H9 (cell line): ENCODE measurements at regions not wholly inside any gene's neighbourhood (a gene's known extent, or its start where the extent isn't known, plus 50 kb on each side); places are given as distances from the start of the nearest gene placed in this dataset.

ENCODE experiments used
- DNase-seq: peaks from one replicate; pipeline ENCODE4 v3.0.0-alpha.2; 2017
- H2AFZ ChIP-seq: one replicate; pipeline ENCODE4 v1.6.1; 2013; ENCODE audit warnings: mild to moderate bottlenecking, low read length, control low read depth, moderate library complexity
- H2AK5ac ChIP-seq: 2 replicates; pipeline ENCODE4 v1.6.1; 2013; ENCODE audit warnings: low read length, control low read depth, mixed read lengths; ENCODE audit not compliant: insufficient read length
- H2BK120ac ChIP-seq: one replicate; pipeline ENCODE4 v1.6.1; 2013; ENCODE audit warnings: low read depth, mild to moderate bottlenecking, low read length, control low read depth, inconsistent platforms; ENCODE audit not compliant: poor library complexity, severe bottlenecking
- H2BK12ac ChIP-seq: 2 replicates; pipeline ENCODE4 v1.6.1; 2013; ENCODE audit warnings: low read length, control low read depth, mixed read lengths, low read depth; ENCODE audit not compliant: insufficient read length
- H2BK15ac ChIP-seq: 2 replicates; pipeline ENCODE4 v1.6.1; 2013; ENCODE audit warnings: low read depth, low read length, control low read depth
- H2BK20ac ChIP-seq: one replicate; pipeline ENCODE4 v1.6.1; 2013; ENCODE audit warnings: low read depth, mild to moderate bottlenecking, low read length, control low read depth, inconsistent platforms; ENCODE audit not compliant: poor library complexity, severe bottlenecking
- H2BK5ac ChIP-seq: 2 replicates; pipeline ENCODE4 v1.6.1; 2013; ENCODE audit warnings: low read length, control low read depth, mixed read lengths; ENCODE audit not compliant: insufficient read length
- H3K14ac ChIP-seq: 2 replicates; pipeline ENCODE4 v1.6.1; 2013; ENCODE audit warnings: low read length, control low read depth; ENCODE audit not compliant: insufficient read depth
- H3K18ac ChIP-seq: 2 replicates; pipeline ENCODE4 v1.6.1; 2013; ENCODE audit warnings: low read depth, mild to moderate bottlenecking, mixed read lengths, low read length, control low read depth; ENCODE audit not compliant: insufficient read length
- H3K23ac ChIP-seq: 2 replicates; pipeline ENCODE4 v1.6.1; 2013; ENCODE audit warnings: low read length, control low read depth, mixed read lengths, low read depth; ENCODE audit not compliant: insufficient read length
- H3K23me2 ChIP-seq: 2 replicates; pipeline ENCODE4 v1.6.1; 2013; ENCODE audit warnings: low read depth, mild to moderate bottlenecking, mixed read lengths, low read length, control low read depth; ENCODE audit not compliant: insufficient read length, poor library complexity, severe bottlenecking
- H3K27ac ChIP-seq: 2 replicates; pipeline ENCODE4 v1.5.1; 2013; ENCODE audit warnings: low read length, control low read depth, mixed read lengths, low read depth; ENCODE audit not compliant: insufficient read length
- H3K27me3 ChIP-seq: 2 replicates; pipeline ENCODE4 v1.6.1; 2013; ENCODE audit warnings: low read length, control low read depth, inconsistent platforms; ENCODE audit not compliant: insufficient read depth
- H3K4ac ChIP-seq: 2 replicates; pipeline ENCODE4 v1.6.1; 2013; ENCODE audit warnings: low read depth, mild to moderate bottlenecking, control low read depth, inconsistent platforms, low read length, moderate library complexity
- H3K4me1 ChIP-seq: 2 replicates; pipeline ENCODE4 v1.6.1; 2013; ENCODE audit warnings: low read length, control low read depth, inconsistent platforms; ENCODE audit not compliant: insufficient read depth
- H3K4me2 ChIP-seq: 2 replicates; pipeline ENCODE4 v1.6.1; 2013; ENCODE audit warnings: low read length, control low read depth, mixed read lengths; ENCODE audit not compliant: insufficient read length, insufficient read depth
- H3K56ac ChIP-seq: 2 replicates; pipeline ENCODE4 v1.6.1; 2013; ENCODE audit warnings: low read depth, mild to moderate bottlenecking, mixed read lengths, low read length, control low read depth; ENCODE audit not compliant: insufficient read length
- H3K79me1 ChIP-seq: 2 replicates; pipeline ENCODE4 v1.6.1; 2013; ENCODE audit warnings: low read depth, mild to moderate bottlenecking, moderate library complexity, low read length, control low read depth, inconsistent platforms; ENCODE audit not compliant: insufficient read depth, poor library complexity, severe bottlenecking
- H3K79me2 ChIP-seq: 2 replicates; pipeline ENCODE4 v1.6.1; 2013; ENCODE audit warnings: low read length, control low read depth, inconsistent platforms; ENCODE audit not compliant: insufficient read depth
- H3K9ac ChIP-seq: 2 replicates; pipeline ENCODE4 v1.6.1; 2013; ENCODE audit warnings: low read length, control low read depth, mixed read lengths; ENCODE audit not compliant: insufficient read length; ENCODE audit errors: extremely low read depth
- H3K9me3 ChIP-seq: one replicate; pipeline ENCODE4 v1.6.1; 2013; ENCODE audit warnings: low read depth, low read length, inconsistent platforms; ENCODE audit not compliant: control insufficient read depth
- H3T11ph ChIP-seq: one replicate; pipeline ENCODE4 v1.6.1; 2013; ENCODE audit warnings: mild to moderate bottlenecking, low read length, control low read depth, inconsistent platforms
- H4K20me1 ChIP-seq: one replicate; pipeline ENCODE4 v1.6.1; 2013; ENCODE audit not compliant: control insufficient read depth, insufficient read length, insufficient read depth
- H4K5ac ChIP-seq: 2 replicates; pipeline ENCODE4 v1.6.1; 2013; ENCODE audit warnings: low read depth, mild to moderate bottlenecking, mixed read lengths, low read length, control low read depth; ENCODE audit not compliant: insufficient read length
- H4K8ac ChIP-seq: replicated peaks from 2 replicates; pipeline ENCODE4 v1.6.1; 2013; ENCODE audit warnings: low read length, control low read depth, mixed read lengths, low read depth; ENCODE audit not compliant: insufficient read length
- H4K91ac ChIP-seq: 2 replicates; pipeline ENCODE4 v1.6.1; 2013; ENCODE audit warnings: low read depth, mild to moderate bottlenecking, moderate library complexity, mixed read lengths, low read length, control low read depth; ENCODE audit not compliant: insufficient read length
- H3K27ac Mint-ChIP-seq, 3 experiments: 2 replicates in 2 of 3; 3 replicates in 1 of 3; pipeline ENCODE4 v1.8.0; 2020 to 2021; ENCODE audit warnings: mixed read lengths in 3 of 3, mild to moderate bottlenecking in 1 of 3, moderate library complexity in 1 of 3
- H3K27me3 Mint-ChIP-seq: 2 replicates; pipeline ENCODE4 v1.8.0; 2021; ENCODE audit warnings: low read depth, mild to moderate bottlenecking, moderate library complexity, mixed read lengths
- H3K36me3 Mint-ChIP-seq, 3 experiments: 2 replicates in 2 of 3; 3 replicates in 1 of 3; pipeline ENCODE4 v1.8.0; 2020 to 2021; ENCODE audit warnings: low read depth in 3 of 3, mixed read lengths in 3 of 3; ENCODE audit not compliant: insufficient read depth in 1 of 3
- H3K4me1 Mint-ChIP-seq, 2 experiments: 2 replicates each; pipeline ENCODE4 v1.8.0; 2020; ENCODE audit warnings: mixed read lengths in 2 of 2
- H3K4me3 Mint-ChIP-seq, 2 experiments: 2 replicates in 1 of 2; 3 replicates in 1 of 2; pipeline ENCODE4 v1.8.0; 2020 to 2021; ENCODE audit warnings: mild to moderate bottlenecking in 2 of 2, mixed read lengths in 2 of 2, moderate library complexity in 1 of 2
- H3K9me3 Mint-ChIP-seq, 2 experiments: 2 replicates in 1 of 2; 3 replicates in 1 of 2; pipeline ENCODE4 v1.8.0; 2020; ENCODE audit warnings: mild to moderate bottlenecking in 2 of 2, mixed read lengths in 2 of 2, moderate library complexity in 1 of 2
- CTCF ChIP-seq: fragments of 200-600 bp; sonication (generic); conservative IDR thresholded peaks from 3 replicates; pipeline ENCODE4 v1.8.0; 2021; ENCODE audit warnings: antibody characterized with exemption, mild to moderate bottlenecking
- WGBS: extraction: QIAGEN DNeasy Blood & Tissue Kit; methylation state at CpG from one replicate; pipeline ENCODE4 v1.1.7; 2013; ENCODE audit warnings: missing lambda C conversion rate, low lambda C conversion rate, mixed read lengths; ENCODE audit not compliant: insufficient read length; ENCODE audit errors: extremely low coverage; 5-methylcytosine and 5-hydroxymethylcytosine counted together

DNA sequence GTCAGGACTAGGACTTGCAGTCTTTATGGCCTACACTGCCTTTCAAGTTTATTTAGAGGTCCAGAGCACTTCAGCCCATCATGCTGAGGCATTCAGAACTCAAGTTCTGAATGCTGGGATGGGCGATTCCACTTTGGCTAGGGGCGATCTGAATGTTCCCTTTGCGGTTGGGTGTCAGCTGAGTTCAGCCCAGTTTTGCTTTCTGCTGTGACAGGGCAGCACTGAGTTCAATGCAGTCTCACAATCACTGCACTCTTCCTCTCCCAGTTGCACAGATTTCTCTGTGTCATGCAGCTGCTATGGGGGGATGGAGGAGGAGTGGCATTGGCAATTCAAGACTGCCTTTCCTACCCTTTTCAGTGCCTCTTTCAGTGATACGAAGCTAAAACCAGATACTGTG lies 1232.0 kb upstream of the FAM98A start:
- Histone ChIP-seq H3K4ac (no peak overlapping the region), H3K23me2 (no peaks in the 10 kb centered on the region)

More for the DNA sequence above, 1232.0 kb upstream of the FAM98A start:
- no peaks in the 10 kb centered on the region for H3K36me3 Mint-ChIP-seq
- no peak overlapping the region for H3K4me3 Mint-ChIP-seq
- Histone ChIP-seq H4K20me1 (no peaks in the 10 kb centered on the region), H2BK20ac (no peak overlapping the region), H2BK5ac (no peak overlapping the region), H3K4me2 (no peak overlapping the region), H2BK15ac (no peak overlapping the region), H2AK5ac (no peak overlapping the region), H3K27me3 (no peaks in the 10 kb centered on the region), H4K8ac (no peak overlapping the region), H3K9ac (no peak overlapping the region), H3K23ac (no peak overlapping the region), H4K91ac (no peak overlapping the region), H3K27ac (no peak overlapping the region), H2BK120ac (no peak overlapping the region), H3K9me3 (no peaks in the 10 kb centered on the region), H2BK12ac (no peak overlapping the region), H3K4me1 (peaks cover 3% of the 10 kb centered on the region; the same call in 1 of the 2 replicates), H3K14ac (no peak overlapping the region; the same call in 1 of the 2 replicates), H3K18ac (no peak overlapping the region), H3K56ac (no peak overlapping the region), H3K79me2 (no peaks in the 10 kb centered on the region), H2AFZ (peak overlapping the region; percentile 65), H3T11ph (no peak overlapping the region), H4K5ac (no peak overlapping the region), H3K79me1 (no peaks in the 10 kb centered on the region)
- WGBS, result no CpG with 5 or more reads among the region's 4 CpGs
- H3K27me3 Mint-ChIP-seq, result no peaks in the 10 kb centered on the region
- peaks cover 4 to 11% of the 10 kb centered on the region in 2 experiments for H3K4me1 Mint-ChIP-seq
- H3K9me3 Mint-ChIP-seq, result no peaks in the 10 kb centered on the region; a peak in 2 of 5 replicates
- H3K27ac Mint-ChIP-seq, result peak overlapping the region in 1 of 3 experiments; percentile 37; a peak in 1 of 7 replicates
- DNase-seq, result no peak
- TF ChIP-seq CTCF, result no peak
